Rectal smooth muscle tissue (tissue), 1 donor: ENCODE measurements at regions not wholly inside any gene's neighbourhood (a gene's known extent, or its start where the extent isn't known, plus 50 kb on each side); places are given as distances from the start of the nearest gene placed in this dataset.

Source experiments
- H3K27ac ChIP-seq: one replicate; pipeline ENCODE4 v1.7.0; 2013; ENCODE audit warnings: low read depth, low read length, inconsistent platforms
- H3K27me3 ChIP-seq: one replicate; pipeline ENCODE4 v1.7.0; 2013; ENCODE audit warnings: low read length; ENCODE audit not compliant: control insufficient read depth, insufficient read depth
- H3K36me3 ChIP-seq: one replicate; pipeline ENCODE4 v1.7.0; 2013; ENCODE audit warnings: low read length; ENCODE audit not compliant: control insufficient read depth, insufficient read depth
- H3K4me1 ChIP-seq: one replicate; pipeline ENCODE4 v1.7.0; 2013; ENCODE audit warnings: low read length; ENCODE audit not compliant: control insufficient read depth, insufficient read depth
- H3K4me3 ChIP-seq: one replicate; pipeline ENCODE4 v1.7.0; 2013; ENCODE audit warnings: low read length
- H3K9ac ChIP-seq: one replicate; pipeline ENCODE4 v1.7.0; 2013; ENCODE audit warnings: low read length

DNA sequence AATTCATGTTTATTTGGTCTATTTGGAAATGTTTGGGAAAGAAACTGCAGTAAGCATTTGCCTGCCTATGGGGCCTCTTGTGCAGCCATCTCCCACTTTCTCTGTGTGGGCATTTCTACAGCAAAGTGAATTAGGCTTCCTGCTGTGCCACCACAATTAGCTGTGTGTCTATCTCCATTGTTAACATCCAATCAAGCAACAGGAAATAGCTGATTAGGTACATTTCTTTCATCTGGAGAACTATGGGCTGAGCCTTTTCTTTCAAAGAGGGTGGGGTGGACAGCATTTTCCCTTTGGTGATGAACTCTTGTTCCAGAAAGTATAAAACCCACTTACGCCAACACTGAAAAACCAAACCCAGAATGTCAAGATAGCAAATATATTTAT, 640.0 kb downstream of the ACTR3B start:
- Histone ChIP-seq H3K27me3 (no peaks in the 10 kb centered on the region), H3K4me3 (no peak overlapping the region)

GRCh38 chr7:153400735-153401593, 641.4 kb downstream of the ACTR3B start:
- no peak overlapping the region for H3K9ac ChIP-seq
- H3K27me3 ChIP-seq = no peaks in the 10 kb centered on the region
- H3K27ac ChIP-seq = no peak overlapping the region
- H3K4me3 ChIP-seq = no peak overlapping the region
- no peaks in the 10 kb centered on the region for H3K4me1 ChIP-seq
- no peaks in the 10 kb centered on the region for H3K36me3 ChIP-seq

More for the DNA sequence above, 640.0 kb downstream of the ACTR3B start:
- Histone ChIP-seq H3K9ac (no peak overlapping the region), H3K36me3 (no peaks in the 10 kb centered on the region), H3K27ac (no peak overlapping the region), H3K4me1 (no peaks in the 10 kb centered on the region)

DNA sequence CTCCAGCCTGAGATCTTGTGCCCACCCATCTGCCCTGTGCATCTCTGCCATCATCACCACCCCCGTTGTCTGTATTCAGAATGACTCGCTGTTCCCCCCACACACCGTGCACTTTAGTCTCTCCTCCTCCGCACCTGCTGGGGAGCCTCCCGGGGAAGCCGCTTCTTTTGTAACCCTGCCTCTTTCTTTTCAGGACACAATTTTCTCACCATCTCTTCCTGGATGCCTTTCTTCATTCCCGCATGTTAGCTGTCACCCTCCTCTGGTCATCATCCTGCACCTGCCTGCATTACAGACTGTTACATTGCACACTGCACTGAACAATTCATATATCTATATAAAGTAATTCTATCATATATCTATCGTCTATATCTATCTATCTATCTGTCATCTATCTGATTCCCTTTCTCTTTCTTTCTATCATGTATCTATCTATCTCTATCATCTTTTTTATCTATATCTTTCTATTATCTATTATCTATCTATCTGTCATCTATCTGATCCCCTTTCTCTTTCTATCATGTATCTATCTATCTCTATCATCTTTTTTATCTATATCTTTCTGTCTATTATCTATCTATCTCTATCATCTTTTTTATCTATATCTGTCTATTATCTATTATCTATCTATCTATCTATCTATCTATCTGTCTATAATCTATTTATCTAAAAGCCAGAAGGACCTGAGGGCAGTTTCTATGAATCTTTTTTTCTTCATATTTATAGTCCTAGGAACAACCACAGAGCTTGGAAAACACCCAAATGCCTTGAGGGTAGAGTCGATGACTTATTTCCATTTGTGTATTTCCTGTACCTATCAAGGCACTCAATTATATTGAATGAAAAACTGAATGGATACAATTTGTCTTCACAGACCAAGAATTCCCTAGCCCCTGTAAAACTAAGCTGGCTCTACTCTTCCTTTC, 642.5 kb downstream of the ACTR3B start:
- H3K4me3 ChIP-seq = no peak overlapping the region
- no peaks in the 10 kb centered on the region for H3K27me3 ChIP-seq
- no peaks in the 10 kb centered on the region for H3K36me3 ChIP-seq
- no peak overlapping the region for H3K27ac ChIP-seq
- no peak overlapping the region for H3K9ac ChIP-seq
- no peaks in the 10 kb centered on the region for H3K4me1 ChIP-seq

GRCh38 chr7:153402721-153403541, 643.4 kb downstream of the ACTR3B start:
- no peaks in the 10 kb centered on the region for H3K4me1 ChIP-seq
- H3K4me3 ChIP-seq = no peak overlapping the region
- no peak overlapping the region for H3K9ac ChIP-seq
- H3K36me3 ChIP-seq = no peaks in the 10 kb centered on the region
- H3K27me3 ChIP-seq = no peaks in the 10 kb centered on the region
- no peak overlapping the region for H3K27ac ChIP-seq

- no peaks in the 10 kb centered on the region for H3K36me3 ChIP-seq
- no peaks in the 10 kb centered on the region for H3K4me1 ChIP-seq
These were observed 644.6 kb downstream of the ACTR3B start for GRCh38 chr7:153404124-153404523.

DNA sequence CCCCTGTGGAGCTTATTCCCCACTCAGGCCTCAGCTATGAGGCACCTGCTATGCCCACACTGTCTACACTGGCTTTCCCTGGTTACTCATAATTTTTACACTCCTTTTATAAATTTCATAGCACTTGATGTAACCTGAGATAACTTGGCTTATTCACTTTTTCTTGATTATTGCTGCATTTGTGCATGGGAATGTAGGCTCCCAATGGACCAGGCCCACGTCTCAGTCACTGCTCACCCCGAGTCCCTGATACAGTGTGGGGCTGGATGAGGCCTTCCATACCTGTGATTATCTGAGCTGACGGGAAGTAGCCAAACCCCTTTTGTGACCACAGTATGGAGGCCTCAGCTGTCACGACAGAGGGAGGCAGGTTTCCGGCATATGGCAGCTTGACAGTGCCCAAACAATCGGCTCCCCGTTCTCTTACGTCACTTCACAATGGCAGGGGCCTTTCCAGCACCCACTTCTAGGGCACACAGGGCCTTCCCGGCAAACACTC, 645.3 kb downstream of the ACTR3B start:
- Histone ChIP-seq H3K36me3 (no peaks in the 10 kb centered on the region), H3K4me1 (no peaks in the 10 kb centered on the region), H3K27ac (no peak overlapping the region), H3K9ac (no peak overlapping the region), H3K4me3 (no peak overlapping the region), H3K27me3 (no peaks in the 10 kb centered on the region)

More at GRCh38 chr7:153404124-153404523, 644.6 kb downstream of the ACTR3B start:
- H3K27ac ChIP-seq = no peak overlapping the region
- no peak overlapping the region for H3K4me3 ChIP-seq
- H3K27me3 ChIP-seq = no peaks in the 10 kb centered on the region
- no peak overlapping the region for H3K9ac ChIP-seq

- no peaks in the 10 kb centered on the region for H3K36me3 ChIP-seq
- no peak overlapping the region for H3K4me3 ChIP-seq
- no peak overlapping the region for H3K27ac ChIP-seq
- H3K9ac ChIP-seq = no peak overlapping the region
- no peaks in the 10 kb centered on the region for H3K27me3 ChIP-seq
- H3K4me1 ChIP-seq = no peaks in the 10 kb centered on the region
These were observed 646.3 kb upstream of the DPP6 start for GRCh38 chr7:153405704-153406485.

GRCh38 chr7:153406486-153406872, 645.7 kb upstream of the DPP6 start:
- Histone ChIP-seq H3K27ac (no peak overlapping the region), H3K4me1 (no peaks in the 10 kb centered on the region), H3K9ac (no peak overlapping the region), H3K4me3 (no peak overlapping the region), H3K27me3 (no peaks in the 10 kb centered on the region), H3K36me3 (no peaks in the 10 kb centered on the region)

DNA sequence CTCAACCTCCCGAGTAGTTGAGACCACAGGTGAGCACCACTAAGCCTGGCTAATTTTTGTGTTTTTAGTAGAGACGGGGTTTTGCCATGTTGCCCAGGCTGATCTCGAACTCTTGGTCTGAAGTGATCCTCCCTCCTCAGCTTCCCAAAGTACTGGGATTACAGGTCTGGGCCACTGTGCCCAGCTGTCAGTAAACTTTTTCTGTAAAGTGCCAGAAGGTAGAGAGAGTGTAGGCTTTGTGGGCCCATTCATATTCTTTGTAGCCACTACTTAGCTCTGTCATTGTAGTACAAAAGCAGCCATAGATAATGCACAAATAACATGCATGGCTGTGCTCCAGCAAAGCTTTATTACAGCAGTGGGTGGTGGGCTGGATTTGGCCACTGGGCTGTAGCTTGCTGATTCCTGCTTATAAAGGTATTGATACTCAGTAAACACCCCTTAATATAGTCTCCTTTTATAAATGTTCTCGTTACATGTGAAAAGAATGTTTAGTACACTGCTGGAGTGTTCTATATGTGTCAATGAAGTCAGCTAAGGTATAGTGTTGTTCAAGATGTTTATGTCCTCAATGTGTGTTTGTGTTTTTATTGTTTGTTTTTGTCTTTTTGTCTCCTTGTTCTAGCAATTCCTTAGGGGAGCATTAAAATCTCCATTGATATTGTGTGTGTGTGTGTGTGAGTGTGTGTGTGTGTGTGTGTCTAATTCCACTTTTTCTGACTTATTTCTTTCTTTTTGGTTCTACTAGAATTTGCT, 644.7 kb upstream of the DPP6 start:
- Histone ChIP-seq H3K4me3 (no peak overlapping the region), H3K4me1 (no peaks in the 10 kb centered on the region), H3K36me3 (no peaks in the 10 kb centered on the region), H3K27me3 (no peaks in the 10 kb centered on the region), H3K9ac (no peak overlapping the region), H3K27ac (no peak overlapping the region)

DNA sequence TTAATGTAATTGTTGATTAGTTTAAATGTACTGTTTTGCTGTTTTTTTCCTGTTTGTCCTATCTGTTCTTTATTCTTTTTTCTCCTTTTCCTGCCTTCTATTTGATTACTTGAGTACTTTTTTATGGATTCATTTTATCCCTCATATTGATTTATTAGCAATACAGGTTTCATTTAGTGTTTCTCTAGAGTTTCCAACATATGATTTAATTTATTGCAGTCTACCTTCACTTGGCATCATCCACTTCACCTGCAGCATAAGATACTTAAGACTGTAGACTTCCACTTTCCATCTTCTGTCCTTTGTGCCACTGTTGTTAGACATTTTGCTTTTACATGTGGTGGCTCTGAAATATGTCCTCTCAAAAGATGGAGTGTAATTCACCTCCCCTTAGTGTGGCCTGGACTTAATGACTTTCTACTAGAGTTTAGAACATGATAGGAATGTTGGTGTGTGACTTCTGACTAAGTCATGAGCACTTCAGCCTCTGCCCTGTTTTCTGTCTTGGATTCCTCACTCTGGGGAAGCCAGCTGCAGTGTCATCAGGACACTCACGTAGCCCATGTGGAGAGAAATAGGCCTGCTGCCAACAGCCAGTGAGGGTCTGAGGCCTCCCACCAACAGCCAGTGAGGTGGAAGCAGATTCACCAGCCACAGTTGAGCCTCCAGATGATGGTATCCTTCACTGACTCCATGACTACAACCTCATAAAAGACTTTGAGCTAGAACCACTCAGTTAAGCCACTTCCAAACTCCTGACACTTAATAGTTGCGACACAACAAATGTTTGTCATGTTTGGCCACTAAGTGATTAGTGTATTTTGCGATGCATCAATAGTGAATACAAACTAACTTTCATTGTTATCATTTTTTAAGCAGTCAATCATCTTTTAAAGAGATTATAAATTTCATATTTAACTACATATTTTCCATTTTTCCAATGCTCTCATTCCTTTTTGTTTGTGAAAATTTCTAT, 643.5 kb upstream of the DPP6 start:
- no peaks in the 10 kb centered on the region for H3K27me3 ChIP-seq
- H3K27ac ChIP-seq = no peak overlapping the region
- no peaks in the 10 kb centered on the region for H3K4me1 ChIP-seq
- no peak overlapping the region for H3K4me3 ChIP-seq
- H3K36me3 ChIP-seq = no peaks in the 10 kb centered on the region
- no peak overlapping the region for H3K9ac ChIP-seq
